Epidermal melanocyte (primary cell): ENCODE measurements at regions not wholly inside any gene's neighbourhood (a gene's known extent, or its start where the extent isn't known, plus 50 kb on each side); places are given as distances from the start of the nearest gene placed in this dataset.
A peak's percentile ranks its signal among the peaks of the same experiment; 100 is the strongest.

ENCODE experiments used
- DNase-seq: peaks from one replicate; pipeline ENCODE4 v3.0.0; 2011; ENCODE audit warnings: low spot score; ENCODE audit not compliant: insufficient read length

DNA sequence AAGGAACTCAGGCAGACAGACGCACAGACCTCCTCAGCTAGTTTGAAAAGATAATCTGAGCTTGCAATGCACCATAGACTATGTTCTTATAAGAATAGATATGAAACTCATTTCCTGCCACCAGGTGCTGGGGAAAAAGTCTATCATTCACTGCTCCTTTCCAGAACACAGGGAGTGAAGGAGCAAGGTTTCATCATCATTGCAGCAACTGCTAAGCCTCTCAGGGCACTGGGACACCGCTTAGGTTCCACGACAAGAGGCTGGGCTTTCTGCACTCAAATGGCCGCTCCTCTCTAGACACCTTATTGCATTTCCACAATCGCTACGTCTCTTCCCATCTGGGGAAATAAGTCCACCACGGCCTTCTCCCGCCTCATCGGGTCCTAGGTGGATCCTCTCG lies 418.5 kb upstream of the JARID2 start:
- DNase-seq = no peak

DNA sequence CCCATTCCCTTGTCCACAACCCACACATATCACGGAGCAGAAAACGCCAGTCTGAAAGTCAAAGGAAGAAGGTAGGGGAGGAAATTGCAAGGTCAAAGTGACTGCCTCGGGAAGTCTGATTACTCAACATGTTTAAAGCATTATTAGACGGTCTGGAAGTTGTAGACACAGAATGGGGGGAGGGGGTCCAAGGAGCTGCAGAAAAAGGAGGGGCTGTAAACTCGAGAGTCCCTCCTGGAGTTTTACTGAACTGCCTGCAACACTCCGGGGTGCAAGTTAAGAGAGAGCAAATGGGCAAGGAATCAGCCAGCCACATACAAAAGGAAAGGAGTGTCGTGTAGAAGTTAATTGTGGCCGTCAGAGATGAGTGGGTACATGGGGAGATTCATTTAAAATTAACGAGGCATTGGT lies 417.7 kb upstream of the JARID2 start:
- DNase-seq = no peak

DNA sequence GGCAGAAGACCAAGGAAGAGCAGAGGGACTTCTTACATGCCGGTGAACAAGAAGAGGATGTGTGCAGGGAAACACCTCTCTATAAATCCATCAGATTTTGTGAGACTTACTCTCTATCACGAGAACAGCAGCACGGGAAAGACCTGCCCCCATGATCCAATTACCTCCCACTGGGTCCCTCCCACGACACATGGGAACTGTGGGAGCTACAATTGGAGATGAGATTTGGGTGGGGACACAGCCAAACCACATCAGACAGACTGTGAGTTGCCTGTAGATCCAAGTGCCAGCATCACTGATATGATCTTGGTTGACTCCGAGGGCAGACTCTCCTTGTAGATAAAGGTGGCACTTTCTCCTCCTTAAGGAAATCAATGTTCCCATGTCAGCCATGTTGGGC lies 414.8 kb upstream of the JARID2 start:
- DNase-seq = no peak

DNA sequence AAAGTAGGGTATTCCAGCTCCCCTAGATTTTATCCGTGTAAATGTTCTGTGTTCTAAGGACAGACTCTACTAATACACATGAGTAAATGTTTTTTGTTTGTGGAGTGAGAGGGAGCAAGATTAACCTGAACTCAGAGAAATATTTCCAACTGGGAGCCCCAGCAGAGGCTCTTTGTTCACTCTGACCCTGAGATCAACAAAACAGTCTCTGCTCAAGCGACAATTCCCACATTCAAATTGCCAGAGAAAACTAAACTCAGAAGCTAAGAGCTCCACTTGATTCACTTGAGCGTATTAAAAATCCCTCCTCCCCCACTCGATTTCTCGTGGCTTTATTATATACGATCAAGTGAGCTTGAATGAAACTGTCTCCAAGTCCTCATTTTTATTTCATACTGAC lies 413.9 kb upstream of the JARID2 start:
- no peak for DNase-seq

DNA sequence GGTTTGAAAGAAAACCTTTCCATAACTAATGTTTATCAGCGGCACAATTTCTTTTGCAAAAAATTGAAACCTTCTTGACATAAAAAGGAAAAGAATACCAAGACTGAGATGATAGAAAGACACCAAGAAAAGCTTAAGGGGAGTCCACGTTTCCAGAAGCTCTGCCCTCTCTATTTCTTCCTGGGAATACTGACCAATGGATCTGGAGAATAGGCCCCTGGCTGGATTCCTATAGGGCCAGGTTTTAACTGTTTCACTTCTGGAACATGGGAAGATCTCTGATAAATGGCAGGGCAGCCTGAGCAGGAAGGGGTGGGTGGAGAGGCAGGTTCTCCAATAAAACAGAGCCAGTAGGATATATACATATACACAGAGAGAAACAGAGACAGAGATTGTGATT lies 413.4 kb upstream of the JARID2 start:
- DNase-seq = no peak

DNA sequence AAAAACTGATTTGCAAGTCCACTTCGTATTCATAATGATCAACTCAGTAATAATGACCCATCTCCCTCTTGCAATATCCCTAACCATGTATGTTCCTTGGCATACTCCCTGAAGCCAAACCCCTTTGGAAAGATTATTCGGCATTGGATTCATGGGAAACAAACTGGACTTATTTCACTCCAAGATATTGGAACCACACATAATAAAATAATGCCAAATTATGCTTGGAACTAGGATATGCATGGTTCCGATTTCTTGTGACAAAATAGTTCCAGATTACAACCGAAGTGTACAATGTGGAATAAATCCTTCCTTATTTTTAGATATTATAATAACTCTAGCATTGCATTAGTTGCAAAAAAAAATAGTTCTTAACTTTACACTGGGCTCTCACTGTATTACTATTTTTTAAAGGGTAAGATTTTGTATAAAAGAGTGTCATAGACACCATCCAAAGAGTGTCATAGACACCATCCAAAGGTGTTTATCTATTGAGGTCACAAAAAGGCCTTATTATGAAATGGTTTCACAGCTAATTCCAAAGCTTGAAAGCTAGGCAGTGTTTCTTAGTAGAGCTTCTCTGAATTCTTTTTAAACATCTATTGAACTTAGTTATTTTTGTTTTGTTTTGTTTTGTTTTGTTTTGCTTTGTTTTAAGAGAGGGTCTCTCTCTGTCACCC lies 410.9 kb upstream of the JARID2 start:
- DNase-seq = no peak

DNA sequence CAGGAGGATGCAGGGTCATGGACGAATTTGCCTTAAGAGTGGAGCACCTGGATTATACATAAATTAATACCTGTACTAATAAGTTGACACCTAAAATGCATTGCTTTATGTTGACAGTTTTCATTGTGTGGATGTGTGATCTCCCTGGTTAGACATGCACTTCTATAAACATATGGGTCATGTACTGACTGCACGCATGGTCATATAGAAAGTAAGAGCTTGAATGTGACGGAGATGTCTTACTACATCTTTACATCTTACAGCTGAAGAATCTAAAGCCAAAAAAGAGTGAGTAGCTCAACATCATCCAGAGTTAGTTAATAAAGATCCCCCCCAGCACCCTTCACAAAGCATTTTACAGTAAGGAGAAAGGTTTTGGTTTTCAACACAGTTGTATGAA lies 408.4 kb upstream of the JARID2 start:
- DNase-seq = no peak

DNA sequence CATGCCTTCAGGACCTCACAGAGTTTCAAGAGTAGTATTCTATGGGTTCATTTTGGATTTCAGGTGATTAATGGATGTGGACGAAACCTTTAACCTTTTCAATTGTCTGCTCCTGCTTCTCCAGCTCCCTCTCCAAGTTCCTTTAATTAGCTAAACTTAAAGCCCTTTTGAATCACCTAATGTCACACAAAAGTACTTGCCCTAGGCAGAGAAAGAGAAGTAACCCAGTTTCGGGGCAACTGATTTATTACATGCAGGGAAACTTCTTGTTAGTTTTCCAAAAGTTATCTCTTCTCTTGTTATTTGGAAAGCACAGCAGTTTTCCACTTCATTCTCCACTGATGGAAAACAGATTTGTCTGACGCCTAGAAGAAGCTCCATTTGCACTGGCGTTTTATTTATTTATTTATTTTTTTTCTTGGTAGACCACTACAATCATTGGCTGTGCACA lies 407.7 kb upstream of the JARID2 start:
- no peak for DNase-seq

DNA sequence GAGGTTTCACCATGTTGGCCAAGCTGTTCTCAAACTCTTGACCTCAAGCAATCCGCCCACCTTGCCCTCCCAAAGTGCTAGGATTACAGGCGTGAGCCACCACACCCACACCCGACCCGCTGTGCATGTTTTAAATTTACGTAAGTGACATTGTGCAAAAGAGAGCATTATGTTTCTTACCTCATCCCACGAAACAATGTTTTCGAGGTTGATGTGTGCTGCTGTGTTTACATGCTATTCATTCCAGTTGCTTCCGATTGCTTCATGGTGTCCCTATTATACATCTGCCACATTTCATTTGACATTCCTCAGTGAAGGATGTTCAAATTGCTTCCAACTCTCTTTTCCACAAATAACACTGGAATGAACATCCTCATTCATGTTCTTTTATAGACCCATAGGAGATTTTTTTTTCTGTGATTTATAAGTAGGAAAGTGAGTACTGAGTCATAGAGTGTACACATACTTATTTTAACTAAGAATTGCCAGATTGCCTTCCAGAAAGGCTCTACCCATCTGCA lies 403.9 kb upstream of the JARID2 start:
- peak; percentile 31 for DNase-seq

DNA sequence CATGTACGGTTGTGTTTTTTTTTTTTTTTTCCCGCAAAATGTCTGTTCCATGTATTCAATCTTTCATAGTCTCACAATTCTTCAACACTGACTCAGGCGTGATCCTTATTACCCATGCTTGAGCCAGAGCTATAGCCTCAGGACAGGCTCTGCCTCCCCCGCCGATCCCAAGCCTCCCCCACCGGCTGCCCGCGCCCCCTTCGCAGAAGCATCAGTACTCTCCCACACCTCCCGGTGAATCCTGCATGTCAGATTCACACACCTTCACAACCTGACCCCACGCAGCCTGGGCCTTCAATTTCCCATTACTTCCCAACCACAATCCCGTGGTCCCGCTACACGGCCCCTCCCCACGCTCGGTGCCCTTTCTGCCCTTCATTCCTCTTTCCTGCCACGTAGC lies 401.5 kb upstream of the JARID2 start:
- DNase-seq = no peak

DNA sequence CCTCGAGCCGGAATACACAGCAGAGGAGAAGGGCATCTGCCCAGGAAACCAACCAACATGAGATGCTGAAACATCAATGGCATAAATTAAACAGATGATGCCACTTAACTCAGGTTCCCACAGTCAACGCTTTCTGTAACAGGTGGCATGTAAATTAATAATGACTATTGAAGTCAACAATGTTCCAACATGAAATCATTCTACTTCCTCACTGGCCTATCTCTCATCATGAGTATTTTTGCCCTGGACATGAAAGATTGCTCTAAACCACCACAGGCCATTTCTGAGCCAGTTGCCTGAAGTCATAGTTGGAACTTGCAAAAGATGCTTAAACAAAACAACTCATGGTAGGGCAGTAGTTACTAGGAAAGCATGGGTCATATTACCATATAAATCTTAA lies 397.9 kb upstream of the JARID2 start:
- DNase-seq = no peak

DNA sequence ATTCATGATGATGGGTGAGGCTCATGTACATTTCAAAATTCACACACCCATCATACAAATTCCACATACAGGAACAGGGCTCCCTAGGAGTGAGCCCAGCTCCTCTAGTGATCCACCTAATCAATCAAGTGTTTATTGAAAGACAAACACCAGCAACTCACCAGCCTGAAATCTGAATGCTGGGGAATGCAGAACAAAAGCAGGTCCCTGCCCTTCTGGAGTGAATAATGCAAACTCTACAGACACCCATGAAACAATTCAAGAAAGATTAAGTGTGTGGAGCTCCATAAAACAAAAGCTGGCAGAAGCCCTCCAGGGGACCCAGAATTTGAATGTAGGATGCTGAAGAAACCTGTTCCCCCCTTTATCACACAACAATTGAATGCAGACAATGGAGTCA lies 396.7 kb upstream of the JARID2 start:
- no peak for DNase-seq

DNA sequence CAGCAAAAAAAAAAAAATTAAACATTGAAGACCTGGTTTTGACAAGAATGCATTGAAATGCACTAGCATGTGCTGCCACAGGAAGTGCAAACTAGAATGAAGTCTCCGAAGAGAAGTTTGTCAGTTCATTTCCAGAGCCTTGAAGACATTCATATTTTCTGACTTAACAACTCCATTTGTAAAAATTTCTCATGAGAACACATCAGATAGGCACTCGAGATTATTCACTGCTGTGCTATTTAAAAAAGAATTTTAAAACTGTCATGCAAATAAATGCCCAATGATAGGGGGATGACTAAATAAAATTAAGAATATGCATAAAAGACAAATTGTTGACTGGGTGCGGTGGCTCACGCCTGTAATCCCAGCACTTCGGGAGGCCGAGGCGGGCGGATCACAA lies 394.6 kb upstream of the JARID2 start:
- DNase-seq = no peak

DNA sequence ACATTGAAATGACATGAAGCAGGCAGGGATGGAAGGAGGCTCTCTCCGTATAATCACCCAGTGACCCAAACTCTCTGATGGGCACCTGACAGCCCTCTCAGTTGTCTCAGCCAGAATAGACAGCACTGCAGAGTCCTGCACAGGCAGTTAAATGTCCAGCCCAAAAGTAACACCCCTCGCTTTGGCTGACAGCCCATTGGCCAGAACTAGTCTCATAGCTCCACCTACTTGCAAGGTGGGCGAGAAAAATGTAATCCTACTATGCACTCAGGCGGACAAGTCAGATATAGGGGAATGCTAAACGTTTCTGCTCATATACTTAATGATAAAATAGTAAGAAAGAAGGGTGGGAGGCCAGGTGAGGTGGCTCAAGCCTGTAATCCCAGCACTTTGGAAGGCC lies 393.5 kb upstream of the JARID2 start:
- no peak for DNase-seq

DNA sequence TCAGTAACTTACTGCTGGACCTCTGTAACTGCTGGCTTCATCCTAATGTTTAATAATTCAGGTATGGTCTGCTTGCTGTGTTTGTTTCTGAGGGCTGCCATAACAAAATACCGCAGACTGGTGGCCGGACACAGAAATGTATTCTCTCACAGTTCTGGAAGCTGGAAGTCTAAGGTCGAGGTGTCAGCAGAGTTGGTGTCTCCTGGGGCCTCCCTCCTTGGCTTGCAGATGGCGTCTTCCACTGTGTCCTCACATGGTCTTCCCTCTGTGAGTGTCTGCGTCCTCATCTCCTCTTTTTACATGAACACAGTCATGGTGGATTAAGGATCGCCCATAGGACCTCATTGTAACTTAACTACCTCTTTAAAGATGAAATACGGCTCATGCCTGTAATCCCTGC lies 389.7 kb upstream of the JARID2 start:
- no peak for DNase-seq

DNA sequence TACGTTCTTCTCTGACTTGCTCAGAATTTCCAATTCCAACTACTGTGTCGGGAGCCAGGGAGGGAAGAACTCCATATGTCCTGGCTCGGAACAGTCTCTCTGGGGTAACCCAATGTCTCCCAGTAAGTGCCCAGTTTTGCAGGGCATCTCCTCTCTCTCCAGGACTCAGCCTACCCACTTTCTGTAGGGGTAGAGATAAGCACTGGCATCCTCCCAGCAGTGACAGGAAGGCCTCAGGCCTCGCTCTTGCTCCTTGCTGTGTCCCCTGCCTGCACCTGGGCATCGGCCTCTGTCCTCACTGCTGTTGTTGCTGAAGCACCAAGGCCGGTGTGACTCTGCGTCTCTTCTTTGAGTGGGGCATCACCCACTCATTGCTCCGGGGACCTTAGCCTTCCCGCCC lies 388.9 kb upstream of the JARID2 start:
- DNase-seq = no peak

DNA sequence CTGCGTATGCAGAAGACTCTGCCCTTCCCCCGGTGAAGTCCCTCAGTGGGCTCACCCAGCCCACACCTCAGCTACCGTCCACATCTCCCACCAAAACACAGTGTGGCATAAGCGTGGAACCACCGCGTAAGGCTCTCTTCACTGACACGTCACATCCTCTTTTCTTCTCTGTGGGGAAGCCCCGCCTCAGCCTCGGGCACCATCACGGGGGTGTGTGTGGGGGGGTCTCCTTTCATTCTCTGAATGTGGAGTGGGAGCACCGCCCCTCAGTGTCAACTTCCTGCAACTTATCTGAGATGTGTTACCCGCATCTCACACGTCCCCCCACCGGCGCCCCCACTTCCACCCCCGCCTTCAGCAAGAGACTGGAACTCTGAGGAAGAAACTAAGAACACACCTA lies 388.4 kb upstream of the JARID2 start:
- DNase-seq = no peak

DNA sequence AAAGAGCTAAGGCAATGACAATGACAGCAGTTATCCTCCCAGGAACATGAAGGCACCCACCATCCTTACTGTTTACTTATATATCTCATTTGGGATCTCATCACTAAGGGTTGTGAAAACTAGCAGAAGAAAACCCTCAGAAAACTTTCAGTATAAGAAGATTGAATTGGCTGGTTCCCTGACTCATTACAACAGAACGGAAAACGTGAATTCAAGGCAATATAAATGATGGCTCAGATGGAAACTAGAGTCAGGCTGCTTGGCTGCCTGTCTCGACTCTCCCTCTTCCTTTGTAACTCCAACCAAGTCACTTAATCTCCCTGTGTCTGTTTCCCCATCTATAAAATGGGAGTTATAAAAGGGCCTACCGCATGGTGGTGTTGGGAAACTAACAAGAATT lies 387.1 kb upstream of the JARID2 start:
- DNase-seq = no peak

DNA sequence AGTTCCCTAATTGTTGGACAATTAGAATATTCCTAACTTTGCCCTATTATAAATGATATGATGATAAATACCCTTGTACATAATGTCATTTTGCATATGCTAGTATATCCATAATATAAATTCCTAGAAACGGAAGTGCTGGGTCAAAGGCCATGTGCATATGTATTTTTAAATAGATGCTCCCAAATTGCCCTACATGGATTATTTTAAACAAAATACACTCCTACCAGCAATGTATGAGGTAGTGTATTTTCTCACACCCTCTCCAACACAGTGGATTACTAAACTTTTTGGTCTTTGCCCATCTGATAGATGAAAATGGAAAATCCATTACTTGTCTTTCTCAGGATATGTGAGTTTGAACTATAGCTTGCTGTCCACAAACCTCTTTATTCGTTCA lies 385.1 kb upstream of the JARID2 start:
- no peak for DNase-seq

DNA sequence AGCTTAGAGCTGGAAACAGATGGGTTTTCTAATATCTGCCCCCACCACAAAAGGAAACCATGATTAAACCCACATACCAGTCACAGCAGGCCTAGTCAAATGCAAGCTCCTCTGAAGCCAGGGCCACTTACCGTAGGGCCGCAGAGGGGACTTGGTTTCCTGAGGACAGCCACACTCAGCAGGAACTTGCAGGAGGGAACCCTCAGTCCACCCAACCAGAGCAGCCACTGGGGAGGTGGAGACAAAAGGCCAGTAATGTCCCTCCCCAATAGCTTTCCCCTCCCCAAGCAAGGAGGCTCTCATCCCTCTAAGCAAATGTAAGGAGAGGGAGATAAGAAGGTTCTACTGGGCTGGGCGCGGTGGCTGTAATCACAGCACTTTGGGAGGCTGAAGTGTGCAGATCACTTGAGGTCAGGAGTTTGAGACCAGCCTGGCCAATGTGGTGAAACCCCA lies 384.4 kb upstream of the JARID2 start:
- no peak for DNase-seq

DNA sequence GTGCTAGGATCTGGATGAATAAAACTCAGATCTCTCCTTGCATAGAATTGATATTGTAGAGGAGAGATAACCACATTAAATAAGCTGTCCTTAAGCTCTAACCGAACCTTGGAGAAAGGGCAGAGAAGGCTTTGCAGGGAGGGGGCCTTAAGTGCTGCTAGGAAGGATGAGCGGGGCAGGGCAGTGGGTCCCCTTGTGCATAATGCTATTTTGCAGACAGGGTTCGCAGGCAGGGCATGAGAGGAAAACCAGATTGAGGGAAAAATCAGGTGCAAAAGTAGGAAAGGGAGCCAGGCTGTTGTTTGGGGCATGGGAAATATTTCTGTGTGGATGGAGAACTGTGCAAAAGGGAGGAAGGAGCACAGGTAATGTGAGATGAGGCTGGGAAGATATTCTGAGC lies 383.0 kb upstream of the JARID2 start:
- DNase-seq = no peak

DNA sequence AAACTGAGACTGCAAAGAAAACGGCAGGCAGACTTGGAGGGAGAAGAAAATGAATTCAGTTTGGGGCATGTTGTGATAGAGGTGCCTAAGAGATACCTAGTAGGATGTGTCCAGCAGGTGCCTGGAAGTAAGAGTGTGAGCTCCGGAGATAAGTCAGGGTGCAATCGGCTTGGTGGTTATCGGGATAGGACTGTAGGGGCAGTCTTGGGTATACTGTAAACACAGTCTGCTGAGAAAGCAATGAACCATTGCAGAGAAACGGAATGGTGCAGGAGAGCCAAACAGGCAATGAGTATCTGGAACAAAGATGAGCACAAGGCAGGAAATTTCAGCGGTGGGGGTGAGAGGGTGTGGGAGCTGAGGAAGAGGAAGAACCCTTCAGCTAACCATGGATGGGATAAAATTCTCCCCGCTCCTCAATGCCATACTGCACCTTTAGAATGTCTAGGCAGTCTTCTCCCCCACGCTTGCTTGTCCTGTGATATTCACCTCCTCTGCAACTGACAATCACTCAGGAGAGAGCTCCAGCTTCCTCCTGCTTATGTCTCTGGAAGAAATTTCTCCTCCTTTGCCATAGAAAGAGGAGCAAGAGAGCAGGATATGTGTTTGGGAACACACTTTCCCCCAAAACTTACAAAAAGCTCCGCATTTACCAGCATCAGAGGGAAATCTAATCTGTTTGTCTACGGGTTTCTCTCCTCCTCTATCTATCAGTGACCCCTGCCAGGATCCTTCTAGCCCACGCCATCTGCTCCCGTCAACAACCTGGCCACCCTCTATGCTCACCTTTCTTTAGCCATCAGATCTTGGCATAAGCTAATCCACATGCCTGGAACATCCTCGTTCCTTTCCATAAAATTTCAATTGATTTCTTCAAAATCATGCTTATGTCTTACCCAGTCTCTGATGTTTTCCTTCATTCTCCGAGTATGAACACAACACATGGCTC lies 381.7 kb upstream of the JARID2 start:
- DNase-seq = no peak
